ENCODE measurements at regions not wholly inside any gene's neighbourhood (a gene's known extent, or its start where the extent isn't known, plus 50 kb on each side); places are given as distances from the start of the nearest gene placed in this dataset.
A peak's percentile ranks its signal among the peaks of the same experiment; 100 is the strongest.

- DNase-seq (ENCODE audit: low spot score) = no peak
Observed at GRCh38 chr5:168168978-168169698, 122.3 kb upstream of the WWC1 start.

- DNase-seq (ENCODE audit: low spot score) = no peak
Observed at GRCh38 chr5:168169791-168170190, 121.7 kb upstream of the WWC1 start.

- no peak for DNase-seq (ENCODE audit: low spot score)
Observed at GRCh38 chr5:168171901-168172759, 119.3 kb upstream of the WWC1 start.

- DNase-seq (ENCODE audit: low spot score) = no peak
Observed at GRCh38 chr5:168172760-168173223, 118.7 kb upstream of the WWC1 start.

- no peak for DNase-seq (ENCODE audit: low spot score)
Observed at GRCh38 chr5:168174376-168174775, 117.1 kb upstream of the WWC1 start.

- DNase-seq (ENCODE audit: low spot score) = no peak
Observed at GRCh38 chr5:168176251-168176650, 115.2 kb upstream of the WWC1 start.

GRCh38 chr5:168176941-168177340 is 114.5 kb upstream of the WWC1 start:
- no peak for DNase-seq (ENCODE audit: low spot score)

- DNase-seq (ENCODE audit: low spot score) = no peak
Observed at GRCh38 chr5:168177831-168178450, 113.5 kb upstream of the WWC1 start.

GRCh38 chr5:168179192-168179593 is 112.3 kb upstream of the WWC1 start:
- no peak for DNase-seq (ENCODE audit: low spot score)

- DNase-seq (ENCODE audit: low spot score) = no peak
Observed at GRCh38 chr5:168182269-168182668, 109.2 kb upstream of the WWC1 start.

GRCh38 chr5:168184103-168184502 is 107.3 kb upstream of the WWC1 start:
- no peak for DNase-seq (ENCODE audit: low spot score)

- no peak for DNase-seq (ENCODE audit: low spot score)
Observed at GRCh38 chr5:168186289-168187074, 105.0 kb upstream of the WWC1 start.

- no peak for DNase-seq (ENCODE audit: low spot score)
Observed at GRCh38 chr5:168187614-168188013, 103.8 kb upstream of the WWC1 start.

- DNase-seq (ENCODE audit: low spot score) = no peak
Observed at GRCh38 chr5:168188182-168188581, 103.3 kb upstream of the WWC1 start.

- no peak for DNase-seq (ENCODE audit: low spot score)
Observed at GRCh38 chr5:168192120-168192519, 99.3 kb upstream of the WWC1 start.

- no peak for DNase-seq (ENCODE audit: low spot score)
Observed at GRCh38 chr5:168193493-168194250, 97.8 kb upstream of the WWC1 start.

- DNase-seq (ENCODE audit: low spot score) = no peak
Observed at GRCh38 chr5:168195110-168195509, 96.3 kb upstream of the WWC1 start.

- peak; percentile 20 for DNase-seq (ENCODE audit: low spot score)
Observed at GRCh38 chr5:168198359-168198758, 93.1 kb upstream of the WWC1 start.

GRCh38 chr5:168202996-168203395 is 88.4 kb upstream of the WWC1 start:
- DNase-seq (ENCODE audit: low spot score) = no peak

GRCh38 chr5:168204165-168204564 is 87.3 kb upstream of the WWC1 start:
- DNase-seq (ENCODE audit: low spot score) = no peak

GRCh38 chr5:168207450-168208029 is 83.9 kb upstream of the WWC1 start:
- DNase-seq (ENCODE audit: low spot score) = no peak

All from RKO (cell line).